DOHH2 (cell line): ENCODE measurements at regions not wholly inside any gene's neighbourhood (a gene's known extent, or its start where the extent isn't known, plus 50 kb on each side); places are given as distances from the start of the nearest gene placed in this dataset.

Experiments used
- H3F3A ChIP-seq: fragments of 200-600 bp; sonication (generic), shearing (Covaris generic); 2 replicates; pipeline ENCODE4 v1.6.0; 2016; ENCODE audit warnings: antibody characterized with exemption, mild to moderate bottlenecking; ENCODE audit not compliant: control insufficient read depth, insufficient read depth
- H3K27ac ChIP-seq: fragments of 200-600 bp; sonication (generic); 2 replicates; pipeline ENCODE4 v1.5.1; 2014; ENCODE audit warnings: low read depth, mild to moderate bottlenecking, low read length, moderate library complexity
- H3K27me3 ChIP-seq: fragments of 200-600 bp; sonication (generic); 2 replicates; pipeline ENCODE4 v1.6.1; 2014; ENCODE audit warnings: mild to moderate bottlenecking, low read length, mixed read lengths; ENCODE audit not compliant: control insufficient read depth
- H3K36me3 ChIP-seq: fragments of 200-600 bp; sonication (generic); 2 replicates; pipeline ENCODE4 v1.6.1; 2014; ENCODE audit warnings: mild to moderate bottlenecking, low read length, moderate library complexity, mixed read lengths; ENCODE audit not compliant: control insufficient read depth
- H3K4me1 ChIP-seq: fragments of 200-600 bp; sonication (generic); 2 replicates; pipeline ENCODE4 v1.6.1; 2014; ENCODE audit warnings: mild to moderate bottlenecking, low read length, mixed read lengths; ENCODE audit not compliant: control insufficient read depth
- H3K4me2 ChIP-seq: fragments of 200-600 bp; sonication (generic); 2 replicates; pipeline ENCODE4 v1.6.0; 2014; ENCODE audit warnings: mild to moderate bottlenecking, low read length, moderate library complexity
- H3K4me3 ChIP-seq: fragments of 200-600 bp; sonication (generic); 2 replicates; pipeline ENCODE4 v1.5.1; 2014; ENCODE audit warnings: mild to moderate bottlenecking, low read length, mixed read lengths
- H3K79me2 ChIP-seq: fragments of 200-600 bp; sonication (generic); 2 replicates; pipeline ENCODE4 v1.6.1; 2014; ENCODE audit warnings: mild to moderate bottlenecking, low read length, mixed read lengths; ENCODE audit not compliant: control insufficient read depth
- H3K9me2 ChIP-seq: fragments of 200-600 bp; sonication (generic); replicated peaks from 2 replicates; pipeline ENCODE4 v1.6.1; 2014; ENCODE audit warnings: mild to moderate bottlenecking, low read length, mixed read lengths; ENCODE audit not compliant: control insufficient read depth
- H3K9me3 ChIP-seq: fragments of 200-600 bp; sonication (generic); 2 replicates; pipeline ENCODE4 v1.6.1; 2014; ENCODE audit warnings: antibody characterized with exemption, low read length, mixed read lengths; ENCODE audit not compliant: control insufficient read depth, insufficient read depth
- H4K20me1 ChIP-seq: fragments of 200-600 bp; sonication (generic); 2 replicates; pipeline ENCODE4 v1.6.0; 2014; ENCODE audit warnings: low read depth, mild to moderate bottlenecking, antibody characterized with exemption, low read length, moderate library complexity; ENCODE audit not compliant: control insufficient read depth, insufficient read depth
- CTCF ChIP-seq: fragments of 200-600 bp; sonication (generic); IDR thresholded peaks from one replicate; pipeline ENCODE4 v1.5.1; 2014; ENCODE audit warnings: antibody characterized with exemption, mild to moderate bottlenecking, low read depth, low read length; ENCODE audit not compliant: poor library complexity, severe bottlenecking
- EZH2phosphoT487 ChIP-seq: fragments of 200-600 bp; sonication (generic); IDR thresholded peaks from 2 replicates; pipeline ENCODE4 v1.6.1; 2017; ENCODE audit warnings: borderline replicate concordance, mild to moderate bottlenecking, antibody characterized with exemption, low read length, moderate library complexity, mixed read lengths

DNA sequence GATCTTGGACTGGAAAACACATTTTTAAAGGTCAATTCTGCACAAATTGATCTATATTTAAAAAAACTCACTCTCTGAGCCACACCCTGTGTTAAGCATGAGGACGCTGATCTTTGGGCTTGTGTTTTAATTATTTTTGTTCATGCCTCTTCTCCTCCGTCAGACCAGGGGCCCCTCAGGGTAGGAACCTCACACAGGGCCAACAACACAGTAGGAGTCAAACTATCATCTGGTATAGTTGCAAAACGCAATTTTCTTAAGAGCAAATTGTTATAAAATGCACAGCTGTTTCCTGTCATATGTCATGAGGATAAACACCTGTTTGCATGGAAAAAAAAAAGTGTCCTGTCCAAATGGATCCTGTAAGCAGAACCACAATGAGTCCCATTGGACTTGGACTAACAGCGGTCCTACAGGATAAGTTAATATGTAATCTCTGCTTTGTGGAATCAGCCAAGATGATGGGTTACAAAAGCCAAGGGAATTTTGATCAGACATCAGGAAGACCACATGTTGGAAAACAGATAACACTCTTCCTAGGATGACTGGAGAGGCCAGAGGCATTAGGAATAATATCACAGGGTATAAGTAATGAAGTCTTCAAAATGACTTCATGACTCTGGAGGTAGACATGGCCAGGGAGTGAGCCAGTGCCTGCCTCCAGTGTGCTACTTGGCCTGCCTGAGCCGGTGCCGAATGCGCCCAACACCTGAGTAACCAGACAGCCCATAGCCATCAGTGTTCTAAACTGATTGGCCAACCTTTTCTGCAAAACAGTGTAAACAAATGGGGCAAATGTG is 184.9 kb upstream of the ADCY1 start:
- no peaks in the 10 kb centered on the region for H3F3A ChIP-seq
- no peak overlapping the region for H3K27ac ChIP-seq
- H3K27me3 ChIP-seq = no peaks in the 10 kb centered on the region
- H4K20me1 ChIP-seq = no peaks in the 10 kb centered on the region
- H3K4me1 ChIP-seq = no peaks in the 10 kb centered on the region
- H3K36me3 ChIP-seq = no peaks in the 10 kb centered on the region
- peaks cover 3% of the 10 kb centered on the region; the same call in 1 of the 2 replicates for H3K9me3 ChIP-seq
- H3K79me2 ChIP-seq = no peaks in the 10 kb centered on the region
- H3K9me2 ChIP-seq = no peaks in the 10 kb centered on the region
- no peak overlapping the region for H3K4me2 ChIP-seq
- no peak overlapping the region for H3K4me3 ChIP-seq
- TF ChIP-seq EZH2phosphoT487 (no peak), CTCF (no peak)

- H3K9me3 ChIP-seq = peaks cover 3% of the 10 kb centered on the region; the same call in 1 of the 2 replicates
- no peaks in the 10 kb centered on the region for H3K36me3 ChIP-seq
- H4K20me1 ChIP-seq = no peaks in the 10 kb centered on the region
- TF ChIP-seq EZH2phosphoT487 (no peak), CTCF (no peak)
- H3K27ac ChIP-seq = no peak overlapping the region
- no peak overlapping the region for H3K4me2 ChIP-seq
- no peaks in the 10 kb centered on the region for H3K4me1 ChIP-seq
- no peaks in the 10 kb centered on the region for H3F3A ChIP-seq
- no peak overlapping the region for H3K4me3 ChIP-seq
- no peaks in the 10 kb centered on the region for H3K9me2 ChIP-seq
- no peaks in the 10 kb centered on the region for H3K79me2 ChIP-seq
- H3K27me3 ChIP-seq = no peaks in the 10 kb centered on the region
Measured at GRCh38 chr7:45390180-45390579, 184.0 kb upstream of the ADCY1 start.

DNA sequence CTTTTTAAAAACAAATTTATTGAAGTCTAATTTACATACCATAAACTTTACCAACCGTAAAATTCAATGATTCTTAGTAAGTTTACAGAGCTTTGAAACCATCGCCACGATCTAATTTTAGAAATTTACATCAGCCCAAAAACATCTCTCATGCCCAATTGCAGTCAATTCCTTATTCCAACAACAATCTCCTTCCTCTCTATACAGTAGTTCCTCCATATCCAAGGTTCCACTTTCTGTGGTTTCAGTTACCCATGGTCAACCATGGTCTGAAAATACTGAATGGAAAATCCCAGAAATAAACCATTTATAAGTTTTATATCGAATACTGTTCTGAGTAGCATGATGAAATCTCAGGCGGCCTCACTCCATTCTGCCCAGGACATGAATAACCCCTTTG is 183.4 kb upstream of the ADCY1 start:
- H3K4me3 ChIP-seq = no peak overlapping the region
- H3K4me1 ChIP-seq = no peaks in the 10 kb centered on the region
- no peak overlapping the region for H3K4me2 ChIP-seq
- no peaks in the 10 kb centered on the region for H3K9me2 ChIP-seq
- no peak overlapping the region for H3K27ac ChIP-seq
- no peaks in the 10 kb centered on the region for H3K27me3 ChIP-seq
- H3K36me3 ChIP-seq = no peaks in the 10 kb centered on the region
- no peaks in the 10 kb centered on the region for H4K20me1 ChIP-seq
- H3K9me3 ChIP-seq = peaks cover 3% of the 10 kb centered on the region; the same call in 1 of the 2 replicates
- H3K79me2 ChIP-seq = no peaks in the 10 kb centered on the region
- H3F3A ChIP-seq = no peaks in the 10 kb centered on the region
- no peak for TF ChIP-seq CTCF
- TF ChIP-seq EZH2phosphoT487 = no peak
